K562 (cell line): ENCODE measurements at regions not wholly inside any gene's neighbourhood (a gene's known extent, or its start where the extent isn't known, plus 50 kb on each side); places are given as distances from the start of the nearest gene placed in this dataset.

Experiments
- BCLAF1 ChIP-seq, 2 experiments: fragments of 450-650 bp in 1 of 2; IDR thresholded peaks; 2 replicates each; pipeline ENCODE4 v1.6.1; 2011 to 2017; ENCODE audit warnings: low read depth in 2 of 2, antibody characterized with exemption in 1 of 2, borderline replicate concordance in 1 of 2, low read length in 1 of 2, mild to moderate bottlenecking in 1 of 2, mixed read lengths in 1 of 2; ENCODE audit not compliant: control insufficient read depth in 1 of 2
- CAMTA2 ChIP-seq: fragments of 250-450 bp; sonication (Bioruptor Pico); conservative IDR thresholded peaks from 2 replicates; pipeline ENCODE4 v1.5.1; 2022
- CREB1 ChIP-seq, 2 experiments: sonication (generic) in 1 of 2; formaldehyde crosslinking in 1 of 2; IDR thresholded peaks; 2 replicates each; pipeline versions ENCODE4 v1.6.1 to v1.8.0; 2012 to 2022; ENCODE audit warnings: inconsistent platforms in 1 of 2, mild to moderate bottlenecking in 1 of 2, missing genetic modification reagents in 1 of 2, moderate library complexity in 1 of 2
- CTCF ChIP-seq, 3 experiments: IDR thresholded peaks in 2 of 3; conservative IDR thresholded peaks in 1 of 3; 2 replicates each; pipeline ENCODE4 v1.5.1; 2011 to 2012; ENCODE audit warnings: low read length in 3 of 3, mild to moderate bottlenecking in 3 of 3, control low read depth in 2 of 3, improper control_type of control experiment in 1 of 3, inconsistent platforms in 1 of 3, low read depth in 1 of 3, mixed read lengths in 1 of 3, moderate library complexity in 1 of 3; ENCODE audit not compliant: insufficient read depth in 2 of 3
- ETS1 ChIP-seq: conservative IDR thresholded peaks from 2 replicates; pipeline ENCODE4 v1.6.1; 2011; ENCODE audit warnings: low read depth, mild to moderate bottlenecking, low read length; ENCODE audit not compliant: control insufficient read depth
- MBD2 ChIP-seq: sonication (generic); IDR thresholded peaks from 2 replicates; pipeline ENCODE4 v1.6.1; 2016; ENCODE audit warnings: low read depth, borderline replicate concordance
- PHF21A ChIP-seq: fragments of 450-650 bp; IDR thresholded peaks from 2 replicates; pipeline ENCODE4 v1.6.1; 2017; ENCODE audit warnings: low read depth, borderline replicate concordance
- SP2 ChIP-seq: IDR thresholded peaks from 2 replicates; pipeline ENCODE4 v1.6.1; 2011; ENCODE audit warnings: mild to moderate bottlenecking, low read depth, low read length, moderate library complexity; ENCODE audit not compliant: poor library complexity, severe bottlenecking; ENCODE audit errors: extremely low read depth
- SRSF1 ChIP-seq: fragments of 200-400 bp; formaldehyde crosslinking; IDR thresholded peaks from 2 replicates; pipeline ENCODE4 v1.6.1; 2017; ENCODE audit warnings: mild to moderate bottlenecking, low read depth, low read length, moderate library complexity
- TAF9B ChIP-seq: fragments of 450-650 bp; IDR thresholded peaks from 2 replicates; pipeline ENCODE4 v1.6.1; 2018; ENCODE audit warnings: mild to moderate bottlenecking; ENCODE audit not compliant: partially characterized antibody
- TBL1XR1 ChIP-seq, 2 experiments: IDR thresholded peaks; 2 replicates each; pipeline ENCODE4 v1.6.1; 2012; ENCODE audit warnings: improper control_type of control experiment in 2 of 2, low read length in 2 of 2, mild to moderate bottlenecking in 1 of 2
- ZMIZ1 ChIP-seq, 2 experiments: fragments of 150-350 bp in 1 of 2; IDR thresholded peaks; 2 replicates each; pipeline ENCODE4 v1.6.1; 2012 to 2016; ENCODE audit warnings: low read depth in 2 of 2, low read length in 2 of 2, mild to moderate bottlenecking in 1 of 2, moderate library complexity in 1 of 2

GRCh38 chr17:72376526-72377345, 255.9 kb downstream of the SOX9 start (continued):
- TF ChIP-seq CTCF (IDR thresholded peaks at IDR 0.05 in 2 of 3, conservative IDR thresholded peaks at IDR 0.05 in 1 of 3; ENCODE audit: insufficient read depth in 2 of 3, low read depth in 1 of 3, low read length in 3 of 3) (no peak), BCLAF1 (IDR thresholded peaks at IDR 0.05; ENCODE audit: borderline replicate concordance in 1 of 2, control insufficient read depth in 1 of 2, low read depth in 2 of 2, low read length in 1 of 2) (no peak), TAF9B (no peak), CAMTA2 (CRISPR knock-in tag) (no peak), SP2 (no peak), TBL1XR1 (IDR thresholded peaks at IDR 0.05; ENCODE audit: low read length in 2 of 2) (no peak), MBD2 (no peak), CREB1 (IDR thresholded peaks at IDR 0.05) (no peak), CREB1 (CRISPR knock-in tag; IDR thresholded peaks at IDR 0.05) (no peak), SRSF1 (no peak), ETS1 (no peak), PHF21A (no peak), ZMIZ1 (IDR thresholded peaks at IDR 0.05; ENCODE audit: low read depth in 2 of 2, low read length in 2 of 2) (no peak)
